Neural progenitor cell (in vitro differentiated cells): ENCODE measurements at regions not wholly inside any gene's neighbourhood (a gene's known extent, or its start where the extent isn't known, plus 50 kb on each side); places are given as distances from the start of the nearest gene placed in this dataset.

Experiments used
- CTCF ChIP-seq: fragments of 200-600 bp; sonication (generic); IDR thresholded peaks from 2 replicates; pipeline ENCODE4 v1.5.1; 2017; ENCODE audit warnings: antibody characterized with exemption, mild to moderate bottlenecking
- EZH2 ChIP-seq: fragments of 200-600 bp; sonication (generic); IDR thresholded peaks from 2 replicates; pipeline ENCODE4 v1.6.1; 2017; ENCODE audit warnings: antibody characterized with exemption, mild to moderate bottlenecking, moderate library complexity
- EZH2phosphoT487 ChIP-seq: fragments of 200-600 bp; sonication (generic); IDR thresholded peaks from 2 replicates; pipeline ENCODE4 v1.6.1; 2017; ENCODE audit warnings: antibody characterized with exemption

GRCh38 chr6:4324746-4325145 is 189.4 kb upstream of the ECI2 start:
- TF ChIP-seq CTCF (no peak), EZH2 (no peak), EZH2phosphoT487 (no peak)
